Ramos (cell line): ENCODE measurements at regions not wholly inside any gene's neighbourhood (a gene's known extent, or its start where the extent isn't known, plus 50 kb on each side); places are given as distances from the start of the nearest gene placed in this dataset.
"Not testable (repeated sequence)": the region's sequence is repeated elsewhere in the genome, so short reads cannot be mapped to it uniquely, and the experiment has no call there.

Experiments
- in situ Hi-C: fragments of 300-500 bp; cut with MboI; formaldehyde crosslinking; loops from one replicate; pipeline ENCODE4 v1.14.3; 2022; ENCODE audit warnings: low sequenced_read_pairs; ENCODE audit not compliant: unreplicated experiment

DNA sequence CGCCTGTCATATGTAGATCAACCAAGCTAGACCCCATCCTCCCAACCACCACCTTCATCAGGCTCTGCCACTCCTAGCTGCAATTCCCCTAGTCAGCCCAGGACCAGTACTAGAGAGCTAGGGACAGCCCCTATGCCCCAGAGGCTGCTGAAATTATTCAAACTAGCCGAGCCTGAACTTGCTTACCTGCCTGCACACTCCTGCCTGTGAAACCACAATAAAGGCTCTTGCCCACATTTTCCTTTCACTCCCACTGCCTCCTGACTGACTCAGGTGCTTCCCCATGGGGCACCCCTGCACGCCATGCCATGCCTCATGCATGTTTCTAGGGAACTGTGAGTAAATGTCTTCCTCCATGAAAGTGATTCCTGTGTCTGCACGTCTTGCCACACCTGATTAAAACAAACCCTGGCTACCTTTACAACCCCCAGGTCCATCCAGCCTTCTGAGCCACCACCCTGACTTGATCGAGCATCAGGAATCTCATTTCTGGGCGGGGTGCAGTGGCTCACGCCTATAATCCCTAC lies 66.5 kb upstream of the IER3 start:
- in situ Hi-C loops: no loop called here

DNA sequence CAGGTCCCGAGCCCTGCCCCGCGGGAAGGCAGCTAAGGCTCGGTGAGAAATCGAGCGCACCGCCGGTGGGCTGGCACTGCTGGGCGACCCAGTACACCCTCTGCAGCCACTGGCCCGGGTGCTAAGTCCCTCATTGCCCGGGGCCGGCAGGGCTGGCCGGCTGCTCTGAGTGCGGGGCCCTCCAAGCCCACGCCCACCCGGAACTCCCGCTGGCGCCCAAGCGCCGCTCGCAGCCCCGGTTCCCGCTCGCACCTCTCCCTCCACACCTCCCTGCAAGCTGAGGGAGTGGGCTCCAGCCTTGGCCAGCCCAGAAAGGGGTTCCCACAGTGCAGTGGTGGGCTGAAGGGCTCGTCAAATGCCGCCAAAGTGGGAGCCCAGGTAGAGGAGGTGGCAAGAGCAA lies 63.2 kb upstream of the IER3 start:
- in situ Hi-C loops: not testable (repeated sequence)

DNA sequence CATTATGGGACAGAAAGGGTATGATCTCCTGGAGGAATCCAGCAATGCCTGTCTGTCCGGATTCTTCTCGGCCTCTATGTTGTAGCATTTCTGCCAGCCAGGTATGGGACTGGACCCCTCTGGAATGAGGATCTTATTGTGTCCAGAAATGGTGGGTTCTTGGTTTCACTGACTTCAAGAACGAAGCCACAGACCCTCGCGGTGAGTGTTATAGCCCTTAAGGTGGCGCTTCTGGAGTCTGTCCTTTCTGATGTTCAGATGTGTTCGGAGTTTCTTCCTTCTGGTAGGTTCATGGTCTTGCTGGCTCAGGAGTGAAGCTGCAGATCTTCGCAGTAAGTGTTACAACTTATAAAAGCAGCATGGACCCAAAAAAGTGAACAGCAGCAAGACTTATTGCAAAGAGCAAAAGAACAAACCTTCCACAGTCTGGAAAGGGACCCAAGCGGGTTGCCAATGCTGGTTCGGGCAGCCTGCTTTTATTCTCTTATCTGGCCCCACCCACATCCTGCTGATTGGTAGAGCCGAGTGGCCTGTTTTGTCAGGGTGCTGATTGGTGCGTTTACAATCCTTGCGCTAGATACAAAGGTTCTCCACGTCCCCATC lies 62.3 kb upstream of the IER3 start:
- in situ Hi-C loops: no loop called here

DNA sequence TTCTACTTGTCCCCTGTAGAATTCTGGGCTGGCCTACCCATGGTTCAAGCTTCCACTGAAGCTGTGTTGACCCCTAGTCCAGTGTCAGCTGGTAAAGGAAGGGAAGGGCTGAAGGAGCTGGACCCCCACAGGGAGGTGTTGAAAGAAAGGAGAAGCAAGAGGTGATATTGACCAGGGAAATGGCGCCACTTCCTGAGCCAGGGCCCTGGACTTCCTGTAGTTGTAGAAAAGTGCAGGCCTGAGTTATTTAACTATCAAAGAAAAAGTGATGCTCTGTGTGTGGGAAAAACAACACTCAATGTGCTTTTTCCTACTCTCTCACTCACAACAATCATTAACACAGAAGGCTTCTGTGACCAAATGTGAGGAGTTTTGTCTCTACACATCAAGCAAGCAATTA lies 60.0 kb upstream of the IER3 start:
- in situ Hi-C loops: no loop called here

DNA sequence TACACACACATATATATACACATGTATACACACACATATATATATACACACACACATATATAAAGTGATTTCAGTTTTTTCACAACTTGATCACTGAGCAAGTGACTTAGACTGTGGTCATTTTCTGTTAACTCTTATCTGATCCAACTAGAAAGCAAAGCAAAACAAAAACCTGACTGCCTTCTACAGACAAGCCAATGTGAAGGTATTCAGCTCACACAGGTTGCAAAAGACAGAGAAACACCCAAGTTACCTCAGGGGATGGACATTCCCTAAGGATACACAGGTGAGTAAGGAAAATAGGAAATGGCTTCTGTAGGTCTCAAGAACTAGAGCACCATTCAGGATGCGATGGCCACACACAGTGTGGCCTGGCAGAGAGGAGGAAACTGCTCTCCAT lies 58.4 kb upstream of the IER3 start:
- in situ Hi-C loops: no loop called here

DNA sequence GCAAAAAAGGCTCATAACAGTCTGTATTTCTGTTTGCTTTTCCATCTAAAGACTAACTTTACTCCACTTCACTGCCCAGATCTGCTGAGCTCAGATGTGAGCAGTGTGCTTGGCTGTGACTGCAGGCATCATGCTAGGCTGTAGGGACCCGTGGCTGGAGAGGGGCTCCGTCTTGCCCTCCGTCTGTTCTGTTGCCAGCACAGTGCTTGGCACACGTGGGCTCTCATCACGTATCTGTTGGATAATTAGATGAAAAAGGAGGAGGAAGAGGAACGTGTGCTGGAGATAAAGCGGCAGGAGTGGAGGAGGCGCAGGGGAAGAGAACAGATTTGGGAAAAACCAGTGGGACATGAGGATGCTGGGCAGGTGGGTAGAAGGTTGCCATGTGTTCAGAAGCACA lies 57.6 kb upstream of the IER3 start:
- in situ Hi-C loops: no loop called here

DNA sequence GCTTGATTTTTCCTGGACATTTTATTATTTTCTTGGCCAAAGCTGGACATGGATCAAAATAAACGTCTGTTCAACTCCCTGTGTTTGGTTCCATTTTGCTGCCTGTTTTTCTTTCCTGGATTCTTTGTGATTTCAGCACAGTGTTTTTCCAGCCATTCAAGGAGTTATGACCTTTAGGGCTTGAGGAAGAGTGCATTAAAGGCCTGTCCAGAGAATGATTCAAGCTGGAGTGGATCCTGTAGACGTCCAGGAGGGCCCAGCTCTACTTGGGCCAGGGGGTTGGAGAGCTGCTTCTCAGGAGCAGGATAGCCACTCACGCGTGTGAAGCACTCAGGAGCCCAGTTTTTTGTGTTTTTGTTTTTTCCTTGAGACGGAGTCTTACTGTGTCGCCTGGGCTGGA lies 56.5 kb upstream of the IER3 start:
- in situ Hi-C loops: no loop called here

DNA sequence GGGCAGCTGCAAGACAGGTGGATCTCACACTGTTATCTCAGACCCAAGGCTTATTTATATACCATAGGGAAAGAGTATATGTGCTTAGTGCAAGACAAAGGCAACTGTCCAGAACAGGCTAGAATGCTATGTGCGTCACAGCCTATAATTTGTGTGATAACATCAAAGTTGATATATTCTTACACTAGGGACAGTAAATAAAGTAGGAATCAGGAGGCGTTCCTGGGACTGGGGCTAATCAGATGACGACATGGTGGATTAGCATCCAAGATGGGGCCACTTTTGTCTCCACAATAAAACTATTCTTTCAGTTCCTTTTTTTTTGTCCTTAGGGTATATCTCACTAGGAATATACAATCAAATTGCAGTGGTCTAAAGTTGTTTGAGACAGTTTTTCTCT lies 54.9 kb upstream of the IER3 start:
- in situ Hi-C loops: no loop called here

DNA sequence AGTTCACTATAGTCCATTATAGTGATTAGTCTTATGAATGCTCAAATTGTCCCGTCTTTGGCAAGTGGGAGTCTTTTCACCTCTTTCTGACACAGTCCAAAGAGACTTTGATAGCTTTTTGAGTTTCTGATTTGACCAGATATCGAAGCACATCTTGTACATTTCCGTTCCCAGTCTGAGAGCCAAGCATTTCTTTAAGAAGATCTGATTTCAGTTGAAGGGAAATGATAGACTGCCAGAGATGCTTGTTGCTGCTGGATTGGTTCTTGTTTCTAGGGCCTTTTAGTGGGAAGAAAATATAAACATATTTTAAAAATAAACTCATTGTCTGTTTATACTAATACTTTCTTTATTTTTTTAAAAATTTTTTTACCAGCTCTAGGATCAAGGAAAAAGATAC lies 54.1 kb upstream of the IER3 start:
- in situ Hi-C loops: no loop called here

DNA sequence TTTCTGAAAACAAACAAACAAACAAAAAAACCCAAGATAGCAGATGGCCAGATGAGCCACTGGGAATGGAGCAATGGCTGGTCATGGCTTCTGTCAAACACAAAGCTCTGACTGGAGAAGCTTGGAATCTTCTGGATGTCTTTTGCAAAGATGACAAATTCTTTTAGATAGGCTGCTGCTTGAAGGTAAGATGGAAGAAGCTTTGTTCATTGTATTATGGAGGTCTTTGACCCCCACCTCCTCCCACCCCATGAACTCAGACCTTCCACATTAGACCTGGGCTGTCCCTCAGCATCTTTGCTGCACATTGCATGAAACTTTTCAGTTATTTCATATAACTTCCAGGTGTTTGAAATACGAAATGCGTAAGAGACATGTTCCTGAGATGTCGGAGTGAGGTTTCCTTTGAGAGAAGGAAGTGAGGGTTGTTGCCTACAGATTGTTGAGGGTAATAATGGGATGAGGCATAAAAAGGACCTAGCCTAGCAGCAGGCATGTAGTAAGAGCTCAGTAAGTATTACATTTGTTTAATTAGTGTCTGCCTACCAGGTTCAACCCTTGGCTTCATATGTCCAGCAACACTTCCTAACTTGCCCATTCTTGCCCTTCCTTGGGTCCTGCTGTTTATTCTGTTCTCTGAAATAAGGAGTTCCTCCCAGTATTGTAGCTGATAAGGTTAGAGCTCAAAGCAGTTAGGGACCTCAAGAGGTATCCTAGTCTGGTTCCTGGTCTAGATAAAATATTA lies 51.4 kb upstream of the IER3 start:
- in situ Hi-C loops: no loop called here
